ENCODE measurements at regions not wholly inside any gene's neighbourhood (a gene's known extent, or its start where the extent isn't known, plus 50 kb on each side); places are given as distances from the start of the nearest gene placed in this dataset.

GRCh38 chr1:50354813-50355212, 68.4 kb downstream of the DMRTA2 start:
- CTCF ChIA-PET (ENCODE audit: low intra/inter-chr PET ratio, low total read pairs): no interaction called here
- POLR2A ChIA-PET: no interaction called here
- Histone ChIP-seq H3K4me2 (ENCODE audit: low read depth, low read length) (no peak overlapping the region), H3K9me3 (ENCODE audit: low read length) (no peaks in the 10 kb centered on the region), H4K20me1 (ENCODE audit: insufficient read depth, low read length) (no peaks in the 10 kb centered on the region), H3K79me2 (ENCODE audit: insufficient read depth, low read length) (no peaks in the 10 kb centered on the region), H3K4me1 (ENCODE audit: insufficient read depth, low read length) (no peaks in the 10 kb centered on the region), H3K4me3 (replicated peaks in 1 of 3; ENCODE audit: insufficient read depth in 1 of 3, low read depth in 2 of 3, low read length in 3 of 3) (no peak overlapping the region), H2AFZ (ENCODE audit: low read length) (no peak overlapping the region), H3K9ac (ENCODE audit: insufficient read depth, low read depth, low read length) (no peak overlapping the region), H3K27ac (ENCODE audit: extremely low read length, insufficient read depth, low read length) (no peak overlapping the region), H3K27me3 (ENCODE audit: control insufficient read depth in 1 of 2, insufficient read depth in 2 of 2, low read length in 2 of 2) (peaks cover 2 to 14% of the 10 kb centered on the region in 2 experiments; a peak in 3 of 5 replicates), H3K36me3 (replicated peaks in 1 of 2; ENCODE audit: control insufficient read depth in 1 of 2, insufficient read depth in 2 of 2, low read length in 2 of 2) (no peaks in the 10 kb centered on the region)
- no peak for TF ChIP-seq DPF2 (CRISPR knock-in tag; IDR thresholded peaks at IDR 0.05; ENCODE audit: borderline replicate concordance, low read depth)
- TF ChIP-seq ZNF143 (CRISPR knock-in tag; IDR thresholded peaks at IDR 0.05): no peak
- TF ChIP-seq ESRRA (CRISPR knock-in tag; IDR thresholded peaks at IDR 0.05; ENCODE audit: low read depth): no peak
- no peak for TF ChIP-seq PAF1 (CRISPR knock-in tag; IDR thresholded peaks at IDR 0.05)
- no peak for TF ChIP-seq RNF219 (CRISPR knock-in tag; IDR thresholded peaks at IDR 0.05)
- no peak for TF ChIP-seq TIGD3 (CRISPR knock-in tag; IDR thresholded peaks at IDR 0.05; ENCODE audit: borderline replicate concordance)
- TF ChIP-seq RXRB (CRISPR knock-in tag; IDR thresholded peaks at IDR 0.05; ENCODE audit: borderline replicate concordance): no peak
- TF ChIP-seq HOXA3 (CRISPR knock-in tag; IDR thresholded peaks at IDR 0.05): no peak
- no peak for TF ChIP-seq ZNF44 (CRISPR knock-in tag; IDR thresholded peaks at IDR 0.05)
- no peak for TF ChIP-seq ZBTB38 (CRISPR knock-in tag; IDR thresholded peaks at IDR 0.05)
- TF ChIP-seq, protein P1, sequence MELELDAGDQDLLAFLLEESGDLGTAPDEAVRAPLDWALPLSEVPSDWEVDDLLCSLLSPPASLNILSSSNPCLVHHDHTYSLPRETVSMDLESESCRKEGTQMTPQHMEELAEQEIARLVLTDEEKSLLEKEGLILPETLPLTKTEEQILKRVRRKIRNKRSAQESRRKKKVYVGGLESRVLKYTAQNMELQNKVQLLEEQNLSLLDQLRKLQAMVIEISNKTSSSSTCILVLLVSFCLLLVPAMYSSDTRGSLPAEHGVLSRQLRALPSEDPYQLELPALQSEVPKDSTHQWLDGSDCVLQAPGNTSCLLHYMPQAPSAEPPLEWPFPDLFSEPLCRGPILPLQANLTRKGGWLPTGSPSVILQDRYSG (CRISPR knock-in tag; IDR thresholded peaks at IDR 0.05): no peak
- TF ChIP-seq ZNF562 (CRISPR knock-in tag; IDR thresholded peaks at IDR 0.05; ENCODE audit: borderline replicate concordance): no peak
- no peak for TF ChIP-seq DMTF1 (CRISPR knock-in tag; IDR thresholded peaks at IDR 0.05)
- TF ChIP-seq, protein P2, sequence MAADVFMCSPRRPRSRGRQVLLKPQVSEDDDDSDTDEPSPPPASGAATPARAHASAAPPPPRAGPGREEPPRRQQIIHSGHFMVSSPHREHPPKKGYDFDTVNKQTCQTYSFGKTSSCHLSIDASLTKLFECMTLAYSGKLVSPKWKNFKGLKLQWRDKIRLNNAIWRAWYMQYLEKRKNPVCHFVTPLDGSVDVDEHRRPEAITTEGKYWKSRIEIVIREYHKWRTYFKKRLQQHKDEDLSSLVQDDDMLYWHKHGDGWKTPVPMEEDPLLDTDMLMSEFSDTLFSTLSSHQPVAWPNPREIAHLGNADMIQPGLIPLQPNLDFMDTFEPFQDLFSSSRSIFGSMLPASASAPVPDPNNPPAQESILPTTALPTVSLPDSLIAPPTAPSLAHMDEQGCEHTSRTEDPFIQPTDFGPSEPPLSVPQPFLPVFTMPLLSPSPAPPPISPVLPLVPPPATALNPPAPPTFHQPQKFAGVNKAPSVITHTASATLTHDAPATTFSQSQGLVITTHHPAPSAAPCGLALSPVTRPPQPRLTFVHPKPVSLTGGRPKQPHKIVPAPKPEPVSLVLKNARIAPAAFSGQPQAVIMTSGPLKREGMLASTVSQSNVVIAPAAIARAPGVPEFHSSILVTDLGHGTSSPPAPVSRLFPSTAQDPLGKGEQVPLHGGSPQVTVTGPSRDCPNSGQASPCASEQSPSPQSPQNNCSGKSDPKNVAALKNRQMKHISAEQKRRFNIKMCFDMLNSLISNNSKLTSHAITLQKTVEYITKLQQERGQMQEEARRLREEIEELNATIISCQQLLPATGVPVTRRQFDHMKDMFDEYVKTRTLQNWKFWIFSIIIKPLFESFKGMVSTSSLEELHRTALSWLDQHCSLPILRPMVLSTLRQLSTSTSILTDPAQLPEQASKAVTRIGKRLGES (CRISPR knock-in tag; IDR thresholded peaks at IDR 0.05; ENCODE audit: borderline replicate concordance): no peak
- ATAC-seq (no peak), DNase-seq (ENCODE audit: low spot score) (no peak), FAIRE-seq (no peak)
- in situ Hi-C loops (cut with HindIII; ENCODE audit: extremely low pct_ligation_motif_present, low pct_unique_long_range_greater_than_20kb) (loop anchor here (25.0 kb wide), 1 partner anchor 357 kb away; no protein-coding TSS in a partner anchor), intact Hi-C loops (cut with micrococcal nuclease; ENCODE audit: unreplicated experiment) (no loop called here)
- no TSS peak for BruUV-seq (replicated peaks)
- no CpG with 5 or more reads among the region's 4 CpGs for WGBS (ENCODE audit: low lambda C conversion rate)
